HG03196 (cell line): ENCODE measurements at regions not wholly inside any gene's neighbourhood (a gene's known extent, or its start where the extent isn't known, plus 50 kb on each side); places are given as distances from the start of the nearest gene placed in this dataset.

Experiments used
- ATAC-seq: cut with Tn5 transposase; IDR thresholded peaks from one replicate; pipeline ENCODE4 v1.9.1; 2021; ENCODE audit not compliant: unreplicated experiment

- ATAC-seq: no peak
These were observed 315.4 kb upstream of the RASGRP1 start for GRCh38 chr15:38879909-38880471.

GRCh38 chr15:38882221-38882620 lies 317.6 kb upstream of the RASGRP1 start:
- no peak for ATAC-seq

GRCh38 chr15:38883987-38884386 lies 319.4 kb upstream of the RASGRP1 start:
- no peak for ATAC-seq

- no peak for ATAC-seq
These were observed 320.4 kb upstream of the RASGRP1 start for GRCh38 chr15:38885001-38885400.

GRCh38 chr15:38885471-38885952 lies 320.9 kb upstream of the RASGRP1 start:
- no peak for ATAC-seq

GRCh38 chr15:38886315-38887163 lies 321.9 kb upstream of the RASGRP1 start:
- no peak for ATAC-seq

GRCh38 chr15:38888701-38889221 lies 324.1 kb upstream of the RASGRP1 start:
- no peak for ATAC-seq

GRCh38 chr15:38890194-38890593 lies 325.6 kb upstream of the RASGRP1 start:
- no peak for ATAC-seq

- no peak for ATAC-seq
These were observed 329.3 kb upstream of the RASGRP1 start for GRCh38 chr15:38893925-38894242.

- ATAC-seq: no peak
These were observed 329.8 kb upstream of the RASGRP1 start for GRCh38 chr15:38894243-38894948.

GRCh38 chr15:38895326-38896255 lies 331.0 kb upstream of the RASGRP1 start:
- no peak for ATAC-seq

GRCh38 chr15:38896647-38897046 lies 332.0 kb upstream of the RASGRP1 start:
- no peak for ATAC-seq

GRCh38 chr15:38897551-38897950 lies 332.9 kb upstream of the RASGRP1 start:
- no peak for ATAC-seq

- ATAC-seq: no peak
These were observed 333.6 kb upstream of the RASGRP1 start for GRCh38 chr15:38898236-38898635.

- ATAC-seq: no peak
These were observed 334.7 kb upstream of the RASGRP1 start for GRCh38 chr15:38899300-38899699.

- ATAC-seq: no peak
These were observed 339.7 kb upstream of the RASGRP1 start for GRCh38 chr15:38904298-38904697.

- ATAC-seq: no peak
These were observed 341.0 kb upstream of the RASGRP1 start for GRCh38 chr15:38905632-38906031.

GRCh38 chr15:38920966-38921365 lies 356.4 kb upstream of the RASGRP1 start:
- ATAC-seq: no peak

GRCh38 chr15:38921471-38921870 lies 356.9 kb upstream of the RASGRP1 start:
- ATAC-seq: no peak

- no peak for ATAC-seq
These were observed 363.8 kb upstream of the RASGRP1 start for GRCh38 chr15:38928431-38928830.
